ENCODE measurements at regions not wholly inside any gene's neighbourhood (a gene's known extent, or its start where the extent isn't known, plus 50 kb on each side); places are given as distances from the start of the nearest gene placed in this dataset.

DNA sequence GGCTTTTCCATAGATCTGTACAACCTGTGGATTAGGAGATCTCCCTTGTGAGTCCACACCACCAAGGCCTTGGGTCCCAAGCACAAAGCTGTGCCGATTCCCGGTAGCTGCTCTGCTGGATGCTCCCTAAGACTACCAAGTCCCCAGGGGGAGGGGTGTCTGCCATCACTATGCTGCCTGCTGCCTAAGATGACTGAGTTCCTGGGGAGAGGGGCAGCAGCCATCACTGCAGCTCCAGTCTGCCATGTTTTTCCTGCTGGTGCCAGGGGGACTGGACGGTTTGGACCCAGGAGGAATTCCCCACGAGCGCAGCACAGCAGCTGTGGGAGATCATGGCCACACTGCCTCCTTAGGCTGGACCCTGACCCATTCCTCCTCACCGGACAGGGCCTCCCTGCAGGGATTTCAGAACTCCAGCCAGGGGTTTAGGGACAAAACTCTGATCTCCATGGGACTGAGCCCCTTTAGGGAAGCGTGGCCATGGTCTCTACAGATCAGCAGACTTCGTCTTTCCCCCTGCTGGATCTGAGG is 1049.8 kb downstream of the SORCS1 start:
- Mint-ChIP-seq H3K9me3 (peaks cover 33% of the 10 kb centered on the region), H3K4me1 (no peaks in the 10 kb centered on the region), H3K4me3 (no peak overlapping the region), H3K27ac (no peak overlapping the region), H3K27me3 (ENCODE audit: low read depth) (no peaks in the 10 kb centered on the region), H3K36me3 (ENCODE audit: low read depth) (no peaks in the 10 kb centered on the region)
- no peak for TF ChIP-seq CTCF (IDR thresholded peaks at IDR 0.05; ENCODE audit: unreplicated experiment in 3 of 3)

- no peak for TF ChIP-seq CTCF (IDR thresholded peaks at IDR 0.05; ENCODE audit: unreplicated experiment in 3 of 3)
- Mint-ChIP-seq H3K9me3 (peaks cover 8% of the 10 kb centered on the region), H3K27ac (no peak overlapping the region), H3K4me3 (no peak overlapping the region), H3K4me1 (no peaks in the 10 kb centered on the region), H3K27me3 (ENCODE audit: low read depth) (no peaks in the 10 kb centered on the region), H3K36me3 (ENCODE audit: low read depth) (no peaks in the 10 kb centered on the region)
Observed at GRCh38 chr10:106111246-106111645, 1053.3 kb downstream of the SORCS1 start.

GRCh38 chr10:106107706-106108105 is 1056.8 kb downstream of the SORCS1 start:
- Mint-ChIP-seq H3K27me3 (ENCODE audit: low read depth) (no peaks in the 10 kb centered on the region), H3K36me3 (ENCODE audit: low read depth) (no peaks in the 10 kb centered on the region), H3K27ac (no peak overlapping the region), H3K4me3 (no peak overlapping the region), H3K4me1 (no peaks in the 10 kb centered on the region), H3K9me3 (no peaks in the 10 kb centered on the region)
- TF ChIP-seq CTCF (IDR thresholded peaks at IDR 0.05; ENCODE audit: unreplicated experiment in 3 of 3) = no peak

GRCh38 chr10:106106114-106106513 is 1058.4 kb downstream of the SORCS1 start:
- TF ChIP-seq CTCF (IDR thresholded peaks at IDR 0.05; ENCODE audit: unreplicated experiment in 3 of 3) = no peak
- H3K9me3 Mint-ChIP-seq = no peaks in the 10 kb centered on the region
- no peaks in the 10 kb centered on the region for H3K36me3 Mint-ChIP-seq (ENCODE audit: low read depth)
- H3K4me3 Mint-ChIP-seq = no peak overlapping the region
- H3K27ac Mint-ChIP-seq = no peak overlapping the region
- H3K4me1 Mint-ChIP-seq = no peaks in the 10 kb centered on the region
- H3K27me3 Mint-ChIP-seq (ENCODE audit: low read depth) = no peaks in the 10 kb centered on the region

- no peaks in the 10 kb centered on the region for H3K9me3 Mint-ChIP-seq
- H3K4me3 Mint-ChIP-seq = no peak overlapping the region
- peaks cover 3% of the 10 kb centered on the region for H3K27me3 Mint-ChIP-seq (ENCODE audit: low read depth)
- TF ChIP-seq CTCF (IDR thresholded peaks at IDR 0.05; ENCODE audit: unreplicated experiment in 3 of 3) = no peak
- no peak overlapping the region for H3K27ac Mint-ChIP-seq
- H3K4me1 Mint-ChIP-seq = no peaks in the 10 kb centered on the region
- no peaks in the 10 kb centered on the region for H3K36me3 Mint-ChIP-seq (ENCODE audit: low read depth)
Observed at GRCh38 chr10:106089855-106090254, 1074.7 kb downstream of the SORCS1 start.

DNA sequence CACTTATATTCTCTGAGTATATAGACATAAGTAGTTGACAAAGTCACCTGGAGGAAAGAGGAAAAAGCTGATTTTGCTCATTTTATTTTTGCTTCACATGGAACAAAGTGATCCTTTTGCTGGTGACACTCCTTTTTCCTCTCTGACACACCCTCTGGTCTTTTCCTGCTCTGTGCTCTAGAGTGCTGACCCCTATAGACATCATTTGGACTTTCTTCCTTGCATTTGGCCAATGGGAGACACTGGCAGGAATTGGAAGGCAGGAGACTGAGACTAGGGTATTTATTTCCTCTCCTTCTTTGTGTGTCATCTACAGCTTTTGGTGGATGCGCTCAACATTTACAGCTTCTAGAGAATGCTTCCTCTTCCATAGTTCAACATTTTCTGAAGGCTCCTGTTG is 1078.1 kb downstream of the SORCS1 start:
- Mint-ChIP-seq H3K27ac (no peak overlapping the region), H3K4me3 (no peak overlapping the region), H3K27me3 (ENCODE audit: low read depth) (peaks cover 3% of the 10 kb centered on the region), H3K4me1 (no peaks in the 10 kb centered on the region), H3K36me3 (ENCODE audit: low read depth) (no peaks in the 10 kb centered on the region), H3K9me3 (no peaks in the 10 kb centered on the region)
- TF ChIP-seq CTCF (IDR thresholded peaks at IDR 0.05; ENCODE audit: unreplicated experiment in 3 of 3) = no peak
